DOHH2 (cell line): ENCODE measurements at regions not wholly inside any gene's neighbourhood (a gene's known extent, or its start where the extent isn't known, plus 50 kb on each side); places are given as distances from the start of the nearest gene placed in this dataset.
"Not testable (repeated sequence)": the region's sequence is repeated elsewhere in the genome, so short reads cannot be mapped to it uniquely, and the experiment has no call there.

Source experiments
- H3F3A ChIP-seq: fragments of 200-600 bp; sonication (generic), shearing (Covaris generic); 2 replicates; pipeline ENCODE4 v1.6.0; 2016; ENCODE audit warnings: antibody characterized with exemption, mild to moderate bottlenecking; ENCODE audit not compliant: control insufficient read depth, insufficient read depth
- H3K27ac ChIP-seq: fragments of 200-600 bp; sonication (generic); 2 replicates; pipeline ENCODE4 v1.5.1; 2014; ENCODE audit warnings: low read depth, mild to moderate bottlenecking, low read length, moderate library complexity
- H3K27me3 ChIP-seq: fragments of 200-600 bp; sonication (generic); 2 replicates; pipeline ENCODE4 v1.6.1; 2014; ENCODE audit warnings: mild to moderate bottlenecking, low read length, mixed read lengths; ENCODE audit not compliant: control insufficient read depth
- H3K36me3 ChIP-seq: fragments of 200-600 bp; sonication (generic); 2 replicates; pipeline ENCODE4 v1.6.1; 2014; ENCODE audit warnings: mild to moderate bottlenecking, low read length, moderate library complexity, mixed read lengths; ENCODE audit not compliant: control insufficient read depth
- H3K4me1 ChIP-seq: fragments of 200-600 bp; sonication (generic); 2 replicates; pipeline ENCODE4 v1.6.1; 2014; ENCODE audit warnings: mild to moderate bottlenecking, low read length, mixed read lengths; ENCODE audit not compliant: control insufficient read depth
- H3K4me2 ChIP-seq: fragments of 200-600 bp; sonication (generic); 2 replicates; pipeline ENCODE4 v1.6.0; 2014; ENCODE audit warnings: mild to moderate bottlenecking, low read length, moderate library complexity
- H3K4me3 ChIP-seq: fragments of 200-600 bp; sonication (generic); 2 replicates; pipeline ENCODE4 v1.5.1; 2014; ENCODE audit warnings: mild to moderate bottlenecking, low read length, mixed read lengths
- H3K79me2 ChIP-seq: fragments of 200-600 bp; sonication (generic); 2 replicates; pipeline ENCODE4 v1.6.1; 2014; ENCODE audit warnings: mild to moderate bottlenecking, low read length, mixed read lengths; ENCODE audit not compliant: control insufficient read depth
- H3K9me2 ChIP-seq: fragments of 200-600 bp; sonication (generic); replicated peaks from 2 replicates; pipeline ENCODE4 v1.6.1; 2014; ENCODE audit warnings: mild to moderate bottlenecking, low read length, mixed read lengths; ENCODE audit not compliant: control insufficient read depth
- H3K9me3 ChIP-seq: fragments of 200-600 bp; sonication (generic); 2 replicates; pipeline ENCODE4 v1.6.1; 2014; ENCODE audit warnings: antibody characterized with exemption, low read length, mixed read lengths; ENCODE audit not compliant: control insufficient read depth, insufficient read depth
- H4K20me1 ChIP-seq: fragments of 200-600 bp; sonication (generic); 2 replicates; pipeline ENCODE4 v1.6.0; 2014; ENCODE audit warnings: low read depth, mild to moderate bottlenecking, antibody characterized with exemption, low read length, moderate library complexity; ENCODE audit not compliant: control insufficient read depth, insufficient read depth
- CTCF ChIP-seq: fragments of 200-600 bp; sonication (generic); IDR thresholded peaks from one replicate; pipeline ENCODE4 v1.5.1; 2014; ENCODE audit warnings: antibody characterized with exemption, mild to moderate bottlenecking, low read depth, low read length; ENCODE audit not compliant: poor library complexity, severe bottlenecking
- EZH2phosphoT487 ChIP-seq: fragments of 200-600 bp; sonication (generic); IDR thresholded peaks from 2 replicates; pipeline ENCODE4 v1.6.1; 2017; ENCODE audit warnings: borderline replicate concordance, mild to moderate bottlenecking, antibody characterized with exemption, low read length, moderate library complexity, mixed read lengths

DNA sequence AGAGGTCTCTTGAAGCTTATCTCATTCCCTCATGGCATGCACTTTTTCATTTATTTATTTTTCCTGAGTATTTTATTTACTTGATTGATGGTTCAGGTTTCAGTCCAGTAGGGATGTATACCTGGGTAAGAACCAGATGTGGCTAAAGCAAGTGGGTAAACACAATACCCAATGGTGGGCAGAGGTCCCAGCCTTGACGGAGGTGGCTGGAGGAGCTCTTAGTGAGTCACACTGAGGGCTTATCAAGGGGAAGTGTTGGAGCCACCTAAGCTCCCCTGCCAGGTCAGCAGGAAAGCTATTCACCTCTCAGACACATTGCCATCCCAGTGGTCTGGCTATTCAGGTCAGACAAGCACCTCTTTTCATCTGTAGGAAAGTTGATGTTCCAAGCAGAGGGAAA lies 236.2 kb upstream of the MAGEB16 start:
- H3K4me2 ChIP-seq = no peak overlapping the region
- no peaks in the 10 kb centered on the region for H3K36me3 ChIP-seq
- H3K9me3 ChIP-seq = no peaks in the 10 kb centered on the region
- no peaks in the 10 kb centered on the region for H4K20me1 ChIP-seq
- no peak overlapping the region for H3K4me3 ChIP-seq
- no peaks in the 10 kb centered on the region for H3K4me1 ChIP-seq
- H3K27me3 ChIP-seq = no peaks in the 10 kb centered on the region
- TF ChIP-seq EZH2phosphoT487 (no peak), CTCF (no peak)
- H3K27ac ChIP-seq = no peak overlapping the region
- H3F3A ChIP-seq = no peaks in the 10 kb centered on the region
- no peaks in the 10 kb centered on the region for H3K79me2 ChIP-seq
- no peaks in the 10 kb centered on the region for H3K9me2 ChIP-seq

DNA sequence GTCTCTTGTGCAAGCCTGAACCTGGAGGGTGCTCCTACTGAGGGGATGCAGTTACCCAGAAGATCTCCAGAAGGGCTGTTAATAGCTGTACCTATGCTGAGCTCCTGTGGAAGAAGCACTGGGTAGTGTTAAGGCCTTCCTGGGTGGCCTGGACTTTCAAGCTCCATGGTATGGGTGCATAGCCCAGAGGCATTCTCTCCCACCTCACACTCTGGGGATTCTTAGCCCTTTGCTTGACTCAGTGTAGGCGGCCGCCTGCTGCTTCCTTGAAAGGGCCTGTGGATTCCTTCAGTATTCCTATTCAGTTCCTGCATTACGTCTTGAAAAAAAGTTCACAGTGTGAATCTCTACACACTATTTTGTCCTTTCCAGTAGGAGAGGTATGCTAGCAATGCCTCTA lies 235.7 kb upstream of the MAGEB16 start:
- no peaks in the 10 kb centered on the region for H3K27me3 ChIP-seq
- no peaks in the 10 kb centered on the region for H3K9me3 ChIP-seq
- H3K4me2 ChIP-seq = no peak overlapping the region
- H3K4me3 ChIP-seq = no peak overlapping the region
- H4K20me1 ChIP-seq = no peaks in the 10 kb centered on the region
- no peak overlapping the region for H3K27ac ChIP-seq
- H3K36me3 ChIP-seq = no peaks in the 10 kb centered on the region
- H3K9me2 ChIP-seq = no peaks in the 10 kb centered on the region
- TF ChIP-seq EZH2phosphoT487 = no peak
- TF ChIP-seq CTCF = no peak
- H3K79me2 ChIP-seq = no peaks in the 10 kb centered on the region
- no peaks in the 10 kb centered on the region for H3F3A ChIP-seq
- H3K4me1 ChIP-seq = no peaks in the 10 kb centered on the region

GRCh38 chrX:35590210-35590609 lies 207.9 kb upstream of the MAGEB16 start:
- H3K36me3 ChIP-seq = no peaks in the 10 kb centered on the region
- no peaks in the 10 kb centered on the region for H3F3A ChIP-seq
- no peaks in the 10 kb centered on the region for H4K20me1 ChIP-seq
- no peak overlapping the region for H3K4me3 ChIP-seq
- no peaks in the 10 kb centered on the region for H3K4me1 ChIP-seq
- TF ChIP-seq CTCF (no peak), EZH2phosphoT487 (no peak)
- no peaks in the 10 kb centered on the region for H3K9me2 ChIP-seq
- H3K27ac ChIP-seq = no peak overlapping the region
- H3K9me3 ChIP-seq = no peaks in the 10 kb centered on the region
- H3K79me2 ChIP-seq = no peaks in the 10 kb centered on the region
- no peaks in the 10 kb centered on the region for H3K27me3 ChIP-seq
- no peak overlapping the region for H3K4me2 ChIP-seq

- not testable (repeated sequence) for H3K9me2 ChIP-seq, H3K27me3 ChIP-seq, H3K4me2 ChIP-seq, H4K20me1 ChIP-seq, H3F3A ChIP-seq, H3K36me3 ChIP-seq, H3K4me3 ChIP-seq, H3K27ac ChIP-seq, H3K79me2 ChIP-seq, H3K4me1 ChIP-seq, H3K9me3 ChIP-seq
Observed at GRCh38 chrX:35611562-35611961, 186.6 kb upstream of the MAGEB16 start.
